ENCODE measurements at regions not wholly inside any gene's neighbourhood (a gene's known extent, or its start where the extent isn't known, plus 50 kb on each side); places are given as distances from the start of the nearest gene placed in this dataset.
"Not testable (repeated sequence)": the region's sequence is repeated elsewhere in the genome, so short reads cannot be mapped to it uniquely, and the experiment has no call there.

DNA sequence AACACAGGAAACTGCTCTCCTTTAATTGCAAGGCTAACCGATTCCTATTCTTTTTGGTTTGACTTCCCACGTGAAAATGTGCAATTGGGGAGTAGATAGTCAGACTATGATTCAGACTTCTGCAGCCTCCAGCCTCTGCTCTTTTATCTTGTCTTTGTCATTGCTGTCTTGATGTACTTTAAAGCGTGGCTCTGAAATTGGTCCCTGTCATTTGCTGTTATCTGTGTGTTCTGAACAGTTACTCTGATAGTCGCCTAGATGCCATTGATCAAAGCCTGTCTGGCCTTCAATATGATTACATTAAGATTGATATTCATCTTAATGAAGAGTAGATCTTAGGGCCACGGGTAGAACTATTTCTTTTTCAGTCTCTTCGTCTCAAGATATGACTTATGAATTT, 799.2 kb downstream of the REEP3 start:
- no peak for DNase-seq (ENCODE audit: low read depth)

DNA sequence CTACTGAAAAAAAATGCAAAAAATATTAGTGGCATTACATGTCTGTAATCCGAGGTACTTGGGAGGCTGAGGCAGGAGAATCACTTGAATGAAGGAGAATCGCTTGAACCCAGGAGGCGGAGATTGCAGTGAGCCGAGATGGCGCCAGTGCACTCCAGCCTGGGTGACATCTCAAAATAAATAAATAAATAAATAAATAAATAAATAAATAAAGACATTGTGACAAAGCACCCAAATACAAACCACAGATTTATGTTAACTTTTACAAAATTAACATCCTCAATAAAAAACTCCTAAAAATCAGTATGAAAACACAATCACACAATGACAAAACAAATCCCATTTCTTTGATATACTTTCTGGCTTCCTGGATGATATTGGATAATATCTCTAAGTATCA, 808.3 kb downstream of the REEP3 start:
- no peak for DNase-seq (ENCODE audit: low read depth)

DNA sequence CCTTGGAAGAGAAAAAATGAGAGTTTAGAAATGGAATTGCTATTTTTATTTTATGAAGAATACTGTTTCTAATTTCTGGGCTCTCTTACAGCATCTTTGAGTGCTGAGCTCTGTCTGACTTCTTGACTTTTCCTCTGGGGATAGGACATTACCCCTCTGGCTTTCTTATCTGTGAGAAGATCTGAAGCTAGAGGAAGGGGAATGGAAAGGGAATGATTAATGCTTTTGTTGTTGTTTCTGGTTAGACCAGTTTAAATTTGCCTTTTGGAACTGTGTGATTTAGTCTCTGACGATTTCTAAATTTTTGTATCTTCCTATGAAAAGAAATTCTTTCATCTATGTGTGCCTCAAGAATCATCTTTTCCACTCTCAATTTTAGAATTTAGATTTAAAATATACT, 811.4 kb downstream of the REEP3 start:
- no peak for DNase-seq (ENCODE audit: low read depth)

DNA sequence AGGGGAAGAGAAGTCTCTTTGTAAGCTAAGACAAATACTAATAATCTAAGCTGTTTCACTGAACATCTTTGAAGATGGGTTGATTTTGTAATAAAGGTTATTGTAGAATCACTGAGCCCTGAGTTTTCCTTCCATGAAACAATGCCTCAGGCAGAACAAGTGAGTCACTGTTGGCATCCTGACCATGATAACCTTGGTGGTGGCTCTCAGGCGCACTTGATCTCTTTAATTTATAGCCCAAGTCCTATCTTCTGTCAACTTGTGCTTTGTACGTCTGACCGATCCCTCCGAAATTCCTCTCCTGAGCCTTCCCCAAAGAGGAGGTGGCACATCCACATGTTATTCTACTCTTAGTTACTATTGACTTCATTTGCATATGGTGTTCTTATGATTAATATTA, 812.9 kb downstream of the REEP3 start:
- no peak for DNase-seq (ENCODE audit: low read depth)

DNA sequence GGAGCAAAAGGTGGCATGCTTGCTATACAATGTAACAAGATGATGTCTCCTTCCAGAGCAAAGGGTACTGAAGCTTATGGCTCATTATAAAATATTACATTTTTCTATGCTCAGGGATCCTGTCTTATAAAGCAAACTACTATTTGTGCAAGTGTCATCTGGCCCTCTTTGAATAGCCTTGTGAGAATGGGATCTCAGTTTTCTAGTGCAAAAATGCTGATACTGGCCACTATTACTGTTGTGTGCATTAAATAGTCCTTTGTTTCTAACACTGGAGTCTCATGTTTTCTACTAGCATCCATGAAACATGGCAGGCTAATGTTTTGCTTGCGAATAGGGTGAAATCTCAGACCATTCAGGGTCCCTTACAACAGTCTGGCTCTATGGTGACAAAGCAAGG, 823.0 kb downstream of the REEP3 start:
- DNase-seq (ENCODE audit: low read depth) = no peak

DNA sequence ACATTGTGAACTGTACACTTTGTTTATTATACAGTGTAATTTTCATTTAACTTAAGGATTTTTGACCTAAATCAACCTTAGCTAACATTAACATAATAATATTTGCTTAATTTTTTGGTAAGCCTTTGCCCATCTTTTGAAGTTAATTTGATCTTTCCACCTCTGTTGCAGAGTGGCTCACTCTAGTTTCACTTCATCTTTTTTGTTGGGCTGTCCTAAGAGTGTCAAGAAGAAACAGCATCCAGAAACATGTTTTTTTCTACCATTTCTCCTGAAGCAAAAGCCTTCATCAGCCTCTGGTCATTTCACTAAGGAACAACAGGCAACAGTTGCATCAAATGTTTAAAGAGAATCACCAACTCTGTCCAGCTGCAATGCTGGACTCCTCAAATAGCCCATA, 824.7 kb downstream of the REEP3 start:
- DNase-seq (ENCODE audit: low read depth) = no peak

DNA sequence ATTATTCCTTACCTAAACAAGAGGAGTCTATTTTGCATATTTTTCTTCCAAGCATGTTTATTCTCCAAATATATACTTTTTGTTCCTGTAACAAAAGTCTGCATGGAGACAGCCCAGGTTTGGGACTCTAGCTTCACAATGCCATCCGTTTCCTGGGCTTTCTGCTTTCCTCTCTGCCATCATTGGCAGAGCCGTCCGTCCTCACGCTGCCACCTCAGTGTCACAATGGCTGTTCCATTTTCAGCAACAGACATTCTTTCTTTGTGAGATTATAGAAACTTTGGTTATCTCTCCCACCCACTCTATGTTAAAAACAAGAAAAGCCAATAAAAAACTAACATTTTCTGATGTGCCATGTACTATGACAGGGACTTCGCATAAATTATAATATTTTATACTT, 825.2 kb downstream of the REEP3 start:
- no peak for DNase-seq (ENCODE audit: low read depth)

DNA sequence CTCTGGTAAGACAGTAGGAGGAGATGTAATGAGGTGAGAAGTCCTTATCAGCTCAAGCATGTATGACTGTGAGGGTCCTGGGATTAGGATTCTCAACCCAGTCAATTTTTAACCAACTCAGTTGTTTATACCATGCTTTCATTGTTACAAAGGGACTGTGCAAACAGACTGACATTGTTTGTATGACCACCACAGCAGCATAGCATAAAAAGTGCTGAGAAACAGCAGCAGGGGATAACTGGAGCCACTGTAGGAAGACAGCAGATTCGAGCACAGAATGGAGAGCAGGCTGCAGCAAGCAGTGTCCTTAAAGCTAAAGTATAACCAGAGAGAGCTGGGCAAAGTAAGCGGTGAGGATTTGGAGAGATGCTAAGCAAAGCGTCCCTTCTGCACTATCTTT, 829.5 kb downstream of the REEP3 start:
- no peak for DNase-seq (ENCODE audit: low read depth)

DNA sequence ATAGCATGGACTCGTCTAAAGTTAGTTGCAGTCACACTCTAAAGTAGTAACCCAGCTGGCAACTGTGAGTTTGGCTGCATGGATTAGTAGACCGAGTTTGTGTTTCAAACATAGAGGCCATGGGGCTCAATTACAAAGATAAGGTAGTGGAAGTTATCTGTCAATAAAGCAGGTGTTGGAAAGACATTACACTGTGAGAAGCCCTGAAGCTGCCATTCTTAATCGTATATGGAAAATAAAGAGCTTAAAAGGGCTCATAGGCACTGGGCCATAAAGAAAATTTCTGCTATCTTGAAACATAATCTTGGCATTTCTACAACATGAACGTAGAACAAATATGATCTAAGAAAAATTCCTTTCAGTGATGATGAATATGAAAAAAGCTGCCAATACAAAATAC, 837.7 kb downstream of the REEP3 start:
- DNase-seq (ENCODE audit: low read depth) = no peak

DNA sequence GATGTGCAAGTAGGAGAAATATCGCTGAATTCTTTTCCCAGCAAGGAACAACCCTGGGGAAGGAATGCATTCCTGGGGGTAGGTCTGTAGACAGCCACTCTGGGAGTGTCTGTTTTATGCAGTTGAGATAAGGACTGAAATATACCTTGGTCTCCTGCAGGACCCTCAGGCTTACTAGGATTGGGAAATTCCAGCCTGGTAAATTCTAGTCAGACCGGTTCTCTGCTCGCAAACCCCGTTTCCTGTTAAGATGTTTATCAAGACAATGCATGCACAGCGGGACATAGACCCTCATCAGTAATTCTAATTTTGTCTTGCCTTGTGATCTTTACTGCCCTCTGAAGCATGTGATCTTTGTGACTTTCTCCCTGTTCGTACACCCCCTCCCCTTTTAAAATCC, 839.0 kb downstream of the REEP3 start:
- not testable (repeated sequence) for DNase-seq (ENCODE audit: low read depth)

DNA sequence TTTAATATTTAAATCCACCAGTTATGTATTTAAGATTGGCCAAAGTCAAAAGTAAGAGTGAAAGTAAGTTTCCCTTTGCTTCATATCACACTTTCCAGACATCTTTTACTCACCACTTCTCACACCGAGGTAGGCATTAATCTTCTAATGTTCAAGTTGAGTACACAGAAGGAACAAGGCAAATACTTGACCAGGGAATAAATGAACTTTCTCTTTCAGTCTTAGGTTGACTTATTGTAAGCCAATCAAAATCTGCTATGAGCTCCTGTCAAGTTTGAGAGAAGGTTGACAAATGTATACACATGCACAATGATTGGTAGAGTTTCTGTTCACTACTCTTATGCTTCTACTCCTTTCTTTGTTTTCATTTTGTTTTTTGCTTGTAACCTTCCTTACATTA, 842.5 kb downstream of the REEP3 start:
- no peak for DNase-seq (ENCODE audit: low read depth)

DNA sequence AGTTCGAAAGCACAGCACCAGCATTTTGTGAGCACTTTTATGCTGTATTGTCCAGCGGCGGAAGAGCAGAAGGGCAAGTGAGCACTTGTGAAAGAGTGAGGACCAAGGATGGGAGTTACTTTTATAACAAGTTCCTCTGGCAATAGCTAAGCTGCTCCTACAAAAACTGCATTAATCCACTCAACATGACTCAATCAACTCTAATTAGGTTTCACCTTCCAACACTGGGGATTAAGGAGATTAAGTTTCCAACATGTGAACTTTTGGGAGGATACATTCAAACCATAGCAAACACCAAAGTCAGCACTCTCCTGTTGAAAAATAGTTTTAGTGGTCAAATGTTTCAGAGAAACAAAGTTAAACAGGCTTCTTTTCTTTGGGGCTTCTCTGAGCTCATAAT, 844.5 kb downstream of the REEP3 start:
- DNase-seq (ENCODE audit: low read depth) = no peak

DNA sequence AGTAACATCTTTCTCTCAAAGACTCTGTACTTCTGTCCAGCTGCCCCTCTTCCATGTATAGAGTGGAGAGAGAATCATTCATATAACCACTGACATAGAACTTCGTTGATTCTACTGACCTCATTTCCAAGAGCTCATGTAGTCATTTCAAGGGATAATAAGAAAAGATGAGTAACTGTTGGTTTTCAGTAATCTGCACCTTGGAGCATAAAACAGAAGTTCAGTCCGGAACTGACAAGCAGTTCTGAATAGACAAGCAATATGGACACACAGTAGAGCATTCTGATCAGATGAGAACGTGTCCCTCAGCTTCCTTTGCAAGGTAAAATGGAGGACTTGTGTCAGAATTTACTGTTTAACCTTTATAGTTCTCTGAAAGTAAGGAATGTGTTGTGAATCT, 847.1 kb downstream of the REEP3 start:
- no peak for DNase-seq (ENCODE audit: low read depth)

DNA sequence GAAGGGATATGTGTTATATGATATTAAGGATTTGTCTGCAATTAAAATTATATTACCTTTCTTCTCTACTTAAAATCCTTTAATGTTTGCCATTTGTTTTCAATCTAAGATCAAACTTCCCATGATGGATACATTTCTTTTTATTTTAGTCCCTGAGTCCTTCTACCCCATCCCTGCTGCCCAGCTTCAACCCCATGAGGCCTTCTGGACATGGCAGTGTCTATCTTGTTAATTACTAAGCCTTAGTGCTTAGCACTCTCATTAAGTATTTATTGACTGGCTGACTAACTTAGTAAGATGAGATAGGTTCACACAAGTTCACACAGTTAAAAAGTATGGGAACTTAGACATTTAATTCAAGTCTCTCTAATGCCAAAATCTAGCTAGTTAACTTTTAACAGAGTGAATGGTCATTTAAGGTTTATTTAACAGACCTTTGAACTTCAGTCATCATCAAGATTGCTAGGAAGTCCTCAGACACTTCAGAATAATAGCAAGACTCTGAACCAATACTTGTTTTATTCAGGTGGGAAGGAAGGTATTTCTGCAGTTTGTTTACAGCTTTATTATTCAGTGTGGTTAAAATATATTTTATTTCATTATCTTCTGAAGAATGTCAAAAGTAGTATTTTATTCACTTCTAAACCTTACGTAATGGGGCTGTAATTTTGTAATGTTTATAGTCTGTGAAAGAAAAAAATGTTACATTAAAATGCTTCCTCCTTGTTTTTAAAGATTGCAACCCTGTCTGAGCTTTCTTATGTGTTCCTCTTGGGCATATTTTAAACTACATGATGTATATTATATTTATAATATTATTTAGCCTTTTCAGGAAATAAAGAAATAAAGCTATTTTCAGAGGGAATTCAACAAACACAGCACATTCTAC, 848.9 kb downstream of the REEP3 start:
- DNase-seq (ENCODE audit: low read depth) = no peak

DNA sequence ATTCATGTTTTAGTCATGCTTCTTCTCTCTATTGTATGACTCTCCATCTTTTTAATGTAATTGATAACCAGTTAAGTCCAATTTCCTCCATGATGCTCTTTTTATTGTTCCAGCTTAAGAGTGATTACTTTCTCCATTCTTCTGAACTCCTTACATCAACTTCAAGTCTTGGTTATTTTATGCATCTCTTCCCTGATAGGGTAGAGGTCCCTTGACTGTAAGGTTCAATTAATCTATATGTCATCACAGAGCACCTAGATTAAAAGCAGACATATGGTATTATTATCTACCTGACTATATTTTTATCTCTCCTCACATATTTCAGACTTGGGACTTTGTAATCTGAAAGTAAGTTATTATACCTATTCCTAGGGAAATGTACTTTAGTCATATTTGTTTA, 853.1 kb downstream of the REEP3 start:
- no peak for DNase-seq (ENCODE audit: low read depth)

DNA sequence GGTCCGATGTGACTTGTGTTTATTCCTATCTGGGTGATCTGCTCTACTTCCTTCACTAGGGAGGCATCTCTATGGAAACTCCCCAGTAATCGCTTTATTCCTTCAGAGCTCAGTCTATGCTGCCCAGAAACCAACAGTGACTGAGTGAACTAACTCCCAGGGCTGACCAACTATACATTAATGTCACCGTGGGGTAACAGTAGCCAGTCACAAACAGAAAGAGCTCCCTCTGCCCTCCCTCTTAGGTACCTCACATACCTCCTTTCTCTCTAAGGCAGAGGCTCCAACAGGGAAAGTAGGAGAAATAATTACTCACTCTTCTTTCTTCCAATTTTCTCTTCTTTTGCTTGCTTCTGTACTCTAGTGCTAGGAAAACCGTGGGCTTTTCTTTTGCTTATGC, 855.0 kb downstream of the REEP3 start:
- DNase-seq (ENCODE audit: low read depth) = no peak

DNA sequence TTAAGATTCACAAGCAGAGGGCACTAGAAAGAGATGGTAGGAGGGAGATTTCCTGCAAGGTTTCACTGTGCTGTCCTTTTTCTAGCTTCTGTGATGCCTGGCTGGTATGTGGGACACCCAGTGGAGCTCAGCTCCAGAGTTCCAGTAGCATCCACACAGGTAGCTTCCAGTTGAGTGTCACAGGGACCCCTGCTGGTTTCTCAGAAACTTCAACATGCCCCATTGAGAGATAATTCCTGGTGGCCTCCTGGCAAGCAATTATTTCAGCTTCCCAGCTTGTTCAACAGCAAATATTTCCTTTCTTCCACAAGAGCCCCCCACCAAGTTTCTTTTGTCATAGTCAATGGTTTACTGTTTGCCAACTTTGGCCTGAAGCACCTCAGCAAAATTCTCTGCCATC, 858.7 kb downstream of the REEP3 start:
- no peak for DNase-seq (ENCODE audit: low read depth)

DNA sequence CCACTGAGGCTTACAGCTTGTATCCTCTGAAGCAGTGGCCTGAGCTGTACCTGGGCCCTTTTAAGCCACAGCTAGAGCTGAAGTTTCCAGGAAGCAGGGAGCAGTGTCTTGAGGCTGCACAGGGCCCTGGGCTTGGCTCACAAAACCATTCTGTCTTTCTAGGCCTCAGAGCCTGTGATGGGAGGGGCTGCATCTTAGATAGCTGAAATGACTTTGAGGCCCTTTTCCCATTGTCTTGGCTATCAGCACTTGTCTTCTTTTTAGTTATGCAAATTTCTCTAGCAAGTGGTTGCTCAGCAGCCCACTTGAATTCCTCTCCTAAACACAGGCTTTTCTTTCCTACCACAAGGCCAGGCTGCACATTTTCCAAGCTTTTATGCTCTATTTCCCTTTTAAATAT, 864.2 kb downstream of the REEP3 start:
- DNase-seq (ENCODE audit: low read depth) = no peak

DNA sequence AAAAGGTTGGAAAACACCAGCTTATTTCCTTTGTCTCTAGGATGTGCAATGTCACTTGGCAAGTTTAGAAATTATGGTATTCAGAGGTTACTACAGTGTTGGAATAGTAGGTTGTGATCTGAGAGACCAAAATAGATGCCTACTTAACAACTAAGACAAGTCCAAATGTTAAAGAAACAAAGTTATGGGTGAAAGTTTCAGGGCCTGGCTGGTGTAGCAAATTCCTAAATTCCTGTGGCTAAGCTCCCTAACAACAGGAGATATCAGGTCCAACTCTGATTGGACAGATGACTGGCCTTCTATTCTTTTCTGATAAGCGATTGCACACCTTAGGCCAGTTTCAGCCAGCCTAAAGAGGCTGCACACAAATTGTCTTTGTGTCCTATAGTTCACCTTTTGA, 873.5 kb downstream of the REEP3 start:
- DNase-seq (ENCODE audit: low read depth) = no peak

DNA sequence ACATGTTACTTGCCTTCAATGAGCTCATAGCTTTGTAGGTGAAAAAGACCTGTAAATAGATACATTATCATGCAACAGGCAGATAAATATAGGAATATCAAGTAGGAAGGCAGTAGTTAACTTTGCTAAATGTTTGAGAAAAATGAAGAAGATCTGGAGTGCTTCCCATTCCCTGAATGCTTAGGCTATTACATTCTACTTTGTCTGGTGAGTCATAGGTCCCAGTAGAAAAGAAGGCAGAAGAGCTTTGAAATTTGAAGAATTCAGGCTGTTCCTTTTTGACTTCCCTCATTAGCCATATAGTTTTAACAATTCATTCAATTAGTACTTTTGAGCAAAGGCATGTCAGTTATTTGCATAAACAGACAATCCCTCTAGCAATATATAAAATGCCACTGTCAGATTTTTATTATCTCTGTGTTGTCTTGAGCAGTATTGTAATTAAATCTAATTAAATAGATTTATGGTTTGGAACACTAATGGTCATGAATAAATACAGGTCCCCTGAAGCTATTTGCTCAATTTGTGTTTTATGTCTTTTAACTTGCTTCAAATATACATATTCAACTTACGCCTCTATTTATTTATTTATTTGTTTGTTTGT, 875.0 kb downstream of the REEP3 start:
- no peak for DNase-seq (ENCODE audit: low read depth)

DNA sequence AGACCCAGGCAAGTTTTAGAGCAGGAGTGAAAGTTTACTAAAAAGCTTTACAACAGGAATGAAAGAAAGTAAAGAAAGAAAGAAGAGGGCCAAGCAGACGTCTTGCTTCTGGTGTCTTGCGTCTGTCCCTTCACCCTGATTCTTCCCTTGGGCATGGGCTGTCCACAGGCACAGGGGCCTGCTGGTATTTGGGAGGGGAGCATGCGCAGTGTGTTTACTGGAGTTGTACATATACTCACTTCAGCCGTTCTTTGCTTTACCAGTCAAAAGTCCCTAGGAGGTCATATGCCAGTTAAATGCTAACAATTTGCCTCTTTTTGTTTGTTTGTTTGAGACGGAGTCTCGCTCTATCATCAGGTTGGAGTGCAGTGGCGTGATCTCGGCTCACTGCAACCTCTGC, 875.9 kb downstream of the REEP3 start:
- no peak for DNase-seq (ENCODE audit: low read depth)

DNA sequence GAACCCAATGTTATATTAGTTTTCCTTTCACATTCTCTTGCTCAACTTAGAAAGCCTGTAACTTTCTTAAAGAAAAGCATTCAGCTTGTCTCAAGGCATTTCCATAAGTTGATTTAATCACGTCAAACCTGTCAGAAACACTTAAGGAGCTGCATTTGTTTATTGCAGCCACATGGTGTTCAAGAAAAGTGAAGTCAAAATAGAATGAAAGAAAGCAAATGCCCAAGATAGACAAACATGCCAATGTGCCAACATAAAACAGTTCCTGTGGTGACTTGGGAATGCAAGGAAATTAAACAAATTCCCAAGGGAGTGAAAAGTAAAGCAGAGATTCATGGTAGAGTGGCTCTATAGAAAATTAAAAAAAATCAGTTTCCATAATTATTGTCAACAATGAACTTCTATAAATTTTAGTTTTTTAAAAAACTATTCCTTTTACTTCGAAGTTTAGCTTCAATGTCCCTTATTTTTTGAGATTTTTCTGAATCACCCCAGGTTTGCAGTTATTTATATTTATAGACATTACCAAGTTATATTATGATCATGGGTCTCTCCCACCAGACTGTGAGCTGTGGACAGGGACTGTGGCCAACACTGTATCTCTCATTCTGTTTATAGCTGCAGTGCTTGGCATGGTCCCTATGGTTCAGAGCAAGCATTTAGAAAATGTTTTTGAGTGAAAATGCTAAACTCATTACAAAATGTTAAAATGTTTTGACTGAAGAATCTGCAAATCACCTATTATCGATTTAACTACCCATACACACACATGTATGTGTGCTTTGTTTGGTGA, 887.4 kb downstream of the REEP3 start:
- no peak for DNase-seq (ENCODE audit: low read depth)

DNA sequence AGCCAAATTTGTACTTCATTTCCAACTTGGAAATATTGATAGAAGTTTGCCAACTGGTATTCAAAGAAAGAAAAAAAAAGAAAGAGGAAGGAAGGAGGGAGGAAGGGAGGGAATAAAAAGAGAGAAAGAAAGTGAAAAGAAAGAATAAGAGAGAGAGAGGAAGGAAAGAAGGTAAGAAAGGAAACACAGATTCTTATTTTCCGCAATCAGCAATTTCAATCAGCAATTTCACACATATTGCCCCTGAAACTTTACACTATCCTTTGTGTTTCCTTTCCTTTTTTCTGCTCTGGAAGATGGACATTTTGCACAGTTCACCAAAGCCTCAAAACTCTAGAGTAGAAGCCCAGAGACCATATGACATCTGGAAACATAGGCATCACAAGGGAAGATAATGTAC, 888.1 kb downstream of the REEP3 start:
- DNase-seq (ENCODE audit: low read depth) = no peak
